HEK293 (cell line): ENCODE measurements at regions not wholly inside any gene's neighbourhood (a gene's known extent, or its start where the extent isn't known, plus 50 kb on each side); places are given as distances from the start of the nearest gene placed in this dataset.
A peak's percentile ranks its signal among the peaks of the same experiment; 100 is the strongest.

Experiments used
- CTCF ChIA-PET: fragments of 350-600 bp; formaldehyde crosslinking; extraction: SDS; loops from one replicate; lab custom pipeline; 2021; ENCODE audit warnings: antibody characterized with exemption; lab: Yijun Ruan, JAX
- POLR2A ChIA-PET: fragments of 300-600 bp; formaldehyde crosslinking; extraction: SDS; loops from one replicate; lab custom pipeline; 2020; ENCODE audit warnings: antibody characterized with exemption, inconsistent platforms; lab: Yijun Ruan, JAX
- H3K27ac ChIP-seq: fragments of 200-500 bp; sonication (Bioruptor generic); 2 replicates; pipeline ENCODE4 v1.5.1; 2014; ENCODE audit warnings: low read depth, low read length, control low read depth, inconsistent platforms; ENCODE audit errors: extremely low read depth
- H3K36me3 ChIP-seq, 2 experiments: fragments of 200-500 bp in 1 of 2; sonication (Bioruptor generic) in 1 of 2; 1 replicate in 1 of 2; 2 replicates in 1 of 2; pipeline ENCODE4 v1.5.1; 2014 to 2017; ENCODE audit warnings: inconsistent platforms in 2 of 2, low read length in 2 of 2; ENCODE audit not compliant: control insufficient read depth in 2 of 2, insufficient read depth in 1 of 2
- H3K4me1 ChIP-seq: fragments of 200-500 bp; sonication (Bioruptor generic); 2 replicates; pipeline ENCODE4 v1.5.1; 2014; ENCODE audit warnings: mild to moderate bottlenecking, low read length, inconsistent platforms; ENCODE audit not compliant: control insufficient read depth, insufficient read depth
- H3K4me3 ChIP-seq: 2 replicates; pipeline ENCODE4 v1.5.1; 2011; ENCODE audit warnings: low read depth, mild to moderate bottlenecking, control low read depth, low read length, moderate library complexity
- H3K9me3 ChIP-seq: fragments of 200-500 bp; sonication (Bioruptor generic); 2 replicates; pipeline ENCODE4 v1.5.1; 2014; ENCODE audit warnings: low read depth, low read length, inconsistent platforms; ENCODE audit not compliant: control insufficient read depth, insufficient read depth
- KLF16 ChIP-seq: fragments of 450-650 bp; formaldehyde crosslinking; IDR thresholded peaks from 2 replicates; pipeline ENCODE4 v1.5.1; 2017; ENCODE audit warnings: missing biosample characterization, missing genetic modification characterization
- KLF7 ChIP-seq: fragments of 450-650 bp; formaldehyde crosslinking; IDR thresholded peaks from 2 replicates; pipeline ENCODE4 v1.5.1; 2016; ENCODE audit warnings: missing biosample characterization, missing genetic modification characterization, borderline replicate concordance
- KLF8 ChIP-seq: fragments of 450-650 bp; formaldehyde crosslinking; IDR thresholded peaks from 2 replicates; pipeline ENCODE4 v1.5.1; 2016; ENCODE audit warnings: missing biosample characterization, missing genetic modification characterization
- SCRT2 ChIP-seq: fragments of 450-650 bp; formaldehyde crosslinking; IDR thresholded peaks from 2 replicates; pipeline ENCODE4 v1.5.1; 2016; ENCODE audit warnings: missing biosample characterization, missing genetic modification characterization
- SETDB1 ChIP-seq: IDR thresholded peaks from one replicate; pipeline ENCODE4 v1.6.1; 2017; ENCODE audit warnings: mild to moderate bottlenecking, low read length, moderate library complexity, mixed read lengths; ENCODE audit not compliant: insufficient read length
- WT1 ChIP-seq: fragments of 450-650 bp; formaldehyde crosslinking; IDR thresholded peaks from 2 replicates; pipeline ENCODE4 v1.5.1; 2016; ENCODE audit warnings: missing biosample characterization, missing genetic modification characterization
- YY1 ChIP-seq: fragments of 450-650 bp; formaldehyde crosslinking; IDR thresholded peaks from 2 replicates; pipeline ENCODE4 v1.5.1; 2018; ENCODE audit warnings: missing biosample characterization, missing genetic modification characterization
- ZBTB20 ChIP-seq: fragments of 450-650 bp; formaldehyde crosslinking; IDR thresholded peaks from 2 replicates; pipeline ENCODE4 v1.5.1; 2016; ENCODE audit warnings: missing biosample characterization, missing genetic modification characterization
- ZBTB8A ChIP-seq: fragments of 450-650 bp; formaldehyde crosslinking; IDR thresholded peaks from 2 replicates; pipeline ENCODE4 v1.5.1; 2016; ENCODE audit warnings: missing biosample characterization, missing genetic modification characterization
- ZNF302 ChIP-seq: fragments of 450-650 bp; formaldehyde crosslinking; IDR thresholded peaks from 2 replicates; pipeline ENCODE4 v1.5.1; 2016; ENCODE audit warnings: missing biosample characterization, missing genetic modification characterization, low read depth
- ZNF324 ChIP-seq: fragments of 450-650 bp; formaldehyde crosslinking; IDR thresholded peaks from 2 replicates; pipeline ENCODE4 v1.5.1; 2016; ENCODE audit warnings: missing biosample characterization, missing genetic modification characterization
- ZNF555 ChIP-seq: fragments of 450-650 bp; formaldehyde crosslinking; conservative IDR thresholded peaks from 2 replicates; pipeline ENCODE4 v1.5.1; 2017; ENCODE audit warnings: missing biosample characterization, mild to moderate bottlenecking, missing genetic modification characterization, inconsistent platforms
- ZNF600 ChIP-seq: fragments of 450-650 bp; formaldehyde crosslinking; IDR thresholded peaks from 2 replicates; pipeline ENCODE4 v1.5.1; 2016; ENCODE audit warnings: missing biosample characterization, missing genetic modification characterization
- ZNF629 ChIP-seq: fragments of 450-650 bp; formaldehyde crosslinking; IDR thresholded peaks from 2 replicates; pipeline ENCODE4 v1.5.1; 2017; ENCODE audit warnings: missing biosample characterization, missing genetic modification characterization
- ZNF76 ChIP-seq: fragments of 450-650 bp; formaldehyde crosslinking; IDR thresholded peaks from 2 replicates; pipeline ENCODE4; 2016; ENCODE audit warnings: low read depth, missing biosample characterization, missing genetic modification characterization, borderline replicate concordance
- ZNF785 ChIP-seq: fragments of 450-650 bp; formaldehyde crosslinking; IDR thresholded peaks from 2 replicates; pipeline ENCODE4 v1.5.1; 2016; ENCODE audit warnings: missing biosample characterization, missing genetic modification characterization
- TF ChIP-seq, protein P1 (sequence below): fragments of 450-650 bp; formaldehyde crosslinking; optimal IDR thresholded peaks from 2 replicates; pipeline ENCODE3; 2016; ENCODE audit warnings: missing biosample characterization, mild to moderate bottlenecking, missing genetic modification characterization
- TF ChIP-seq, protein P2 (sequence below): fragments of 450-650 bp; formaldehyde crosslinking; IDR thresholded peaks from 2 replicates; pipeline ENCODE4 v1.5.1; 2016; ENCODE audit warnings: missing biosample characterization, missing genetic modification characterization, borderline replicate concordance
- TF ChIP-seq, protein P3 (sequence below): fragments of 450-650 bp; formaldehyde crosslinking; IDR thresholded peaks from 2 replicates; pipeline ENCODE4 v1.5.1; 2016; ENCODE audit warnings: missing biosample characterization, missing genetic modification characterization
- TF ChIP-seq, protein P4 (sequence below): fragments of 450-650 bp; IDR thresholded peaks from 2 replicates; pipeline ENCODE4 v1.5.1; 2018; ENCODE audit warnings: missing biosample characterization, mild to moderate bottlenecking, missing genetic modification characterization
- TF ChIP-seq, protein P5 (sequence below): fragments of 450-650 bp; formaldehyde crosslinking; IDR thresholded peaks from 2 replicates; pipeline ENCODE4 v1.5.1; 2016; ENCODE audit warnings: missing biosample characterization, missing genetic modification characterization, borderline replicate concordance

DNA sequence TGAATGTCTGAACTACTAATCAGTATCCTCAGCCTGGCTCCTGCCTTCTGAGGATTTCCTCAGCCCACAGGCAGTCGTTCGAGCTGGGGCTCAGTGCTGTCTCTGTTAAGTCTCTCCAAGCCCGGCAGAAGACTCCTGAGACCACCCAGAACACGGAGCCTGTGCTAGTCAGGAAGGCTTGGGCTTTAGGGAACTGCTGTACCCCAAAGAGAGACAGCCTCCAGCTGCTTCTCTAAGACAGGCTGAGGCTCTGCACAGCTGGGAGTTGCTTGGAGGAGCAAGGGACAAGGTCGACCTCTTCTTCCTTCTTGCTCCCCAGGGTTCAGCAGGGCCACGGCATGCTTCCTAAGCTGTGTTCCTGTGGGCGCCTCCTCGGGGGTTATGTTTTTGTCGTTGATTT lies 283.4 kb upstream of the MYT1L start:
- CTCF ChIA-PET: no interaction called here
- Histone ChIP-seq H3K9me3 (no peaks in the 10 kb centered on the region), H3K27ac (no peak overlapping the region), H3K36me3 (no peaks in the 10 kb centered on the region), H3K4me1 (no peaks in the 10 kb centered on the region), H3K4me3 (no peak overlapping the region)
- POLR2A ChIA-PET: no interaction called here
- TF ChIP-seq ZNF302 (tag by site-specific recombination): no peak
- no peak for TF ChIP-seq KLF16 (tag by site-specific recombination)

DNA sequence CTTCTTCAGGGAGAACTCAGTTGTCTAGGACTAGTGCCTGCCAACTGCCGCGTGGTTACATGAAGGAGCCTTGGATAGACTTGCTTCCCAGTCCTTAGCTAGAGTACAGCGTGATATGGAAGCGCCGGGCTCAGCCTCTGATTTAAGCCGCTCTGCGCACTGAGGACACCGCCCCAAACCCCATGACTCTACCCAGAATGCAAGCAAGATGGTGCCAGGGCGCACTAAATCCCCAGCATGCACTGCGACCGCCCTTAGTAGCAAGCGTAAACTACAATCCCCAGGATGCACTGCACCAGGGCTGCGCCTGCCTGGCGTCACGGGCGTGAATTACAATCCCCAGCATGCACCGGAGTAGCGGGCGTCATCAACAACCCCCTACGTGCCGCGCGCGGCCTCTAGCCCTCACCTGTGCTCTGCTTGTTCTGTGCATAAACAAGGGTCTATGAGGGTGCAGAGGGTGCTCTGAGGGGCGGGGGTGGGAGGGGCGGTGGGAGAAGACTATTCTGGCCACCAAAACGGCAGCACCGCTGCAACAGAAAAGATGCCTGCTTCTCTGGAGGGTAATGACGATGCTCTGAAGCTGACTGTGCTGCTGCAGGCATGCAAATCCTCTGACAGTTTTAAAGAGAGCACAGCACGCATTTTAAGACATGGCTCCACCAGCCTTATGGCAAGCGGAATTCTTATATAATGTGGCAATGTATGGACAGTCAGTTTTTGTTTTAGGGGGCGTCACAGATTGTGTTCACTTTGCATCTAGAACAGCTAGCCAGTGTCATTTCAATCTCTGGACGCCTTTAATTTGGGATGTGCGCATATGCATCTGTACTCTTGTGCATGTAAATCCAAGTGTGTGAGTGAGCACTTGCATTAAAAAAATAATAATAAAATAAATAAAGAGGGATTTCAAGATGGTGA lies 282.5 kb upstream of the MYT1L start:
- ChIA-PET CTCF (no interaction called here), POLR2A (no interaction called here)
- Histone ChIP-seq H3K4me3 (peak overlapping the region; percentile 37), H3K4me1 (no peaks in the 10 kb centered on the region), H3K27ac (peak overlapping the region; percentile 17; the same call in 1 of the 2 replicates), H3K36me3 (no peaks in the 10 kb centered on the region), H3K9me3 (no peaks in the 10 kb centered on the region)
- TF ChIP-seq, protein P1, sequence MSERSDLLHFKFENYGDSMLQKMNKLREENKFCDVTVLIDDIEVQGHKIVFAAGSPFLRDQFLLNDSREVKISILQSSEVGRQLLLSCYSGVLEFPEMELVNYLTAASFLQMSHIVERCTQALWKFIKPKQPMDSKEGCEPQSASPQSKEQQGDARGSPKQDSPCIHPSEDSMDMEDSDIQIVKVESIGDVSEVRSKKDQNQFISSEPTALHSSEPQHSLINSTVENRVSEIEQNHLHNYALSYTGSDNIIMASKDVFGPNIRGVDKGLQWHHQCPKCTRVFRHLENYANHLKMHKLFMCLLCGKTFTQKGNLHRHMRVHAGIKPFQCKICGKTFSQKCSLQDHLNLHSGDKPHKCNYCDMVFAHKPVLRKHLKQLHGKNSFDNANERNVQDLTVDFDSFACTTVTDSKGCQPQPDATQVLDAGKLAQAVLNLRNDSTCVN (tag by site-specific recombination): peak; percentile 56
- TF ChIP-seq YY1 (tag by site-specific recombination) (peak; percentile 72), WT1 (tag by site-specific recombination) (peak; percentile 53), ZBTB8A (tag by site-specific recombination) (peak; percentile 74), ZNF785 (no peak), ZNF76 (tag by site-specific recombination) (peak; percentile 98), KLF8 (peak; percentile 67), ZNF302 (tag by site-specific recombination) (no peak), ZNF629 (peak; percentile 64), ZBTB20 (tag by site-specific recombination) (peak; percentile 27; the same call in 1 of the 2 replicates), ZNF555 (tag by site-specific recombination) (no peak), KLF7 (tag by site-specific recombination) (peak; percentile 67; the same call in 1 of the 2 replicates), ZNF324 (tag by site-specific recombination) (0 out of 2 replicates have a peak, but pooled peaks have one; percentile 20), SCRT2 (tag by site-specific recombination) (0 out of 2 replicates have a peak, but pooled peaks have one; percentile 19), ZNF600 (peak; percentile 57; the same call in 1 of the 2 replicates), SETDB1 (peak; percentile 45)
- TF ChIP-seq, protein P2, sequence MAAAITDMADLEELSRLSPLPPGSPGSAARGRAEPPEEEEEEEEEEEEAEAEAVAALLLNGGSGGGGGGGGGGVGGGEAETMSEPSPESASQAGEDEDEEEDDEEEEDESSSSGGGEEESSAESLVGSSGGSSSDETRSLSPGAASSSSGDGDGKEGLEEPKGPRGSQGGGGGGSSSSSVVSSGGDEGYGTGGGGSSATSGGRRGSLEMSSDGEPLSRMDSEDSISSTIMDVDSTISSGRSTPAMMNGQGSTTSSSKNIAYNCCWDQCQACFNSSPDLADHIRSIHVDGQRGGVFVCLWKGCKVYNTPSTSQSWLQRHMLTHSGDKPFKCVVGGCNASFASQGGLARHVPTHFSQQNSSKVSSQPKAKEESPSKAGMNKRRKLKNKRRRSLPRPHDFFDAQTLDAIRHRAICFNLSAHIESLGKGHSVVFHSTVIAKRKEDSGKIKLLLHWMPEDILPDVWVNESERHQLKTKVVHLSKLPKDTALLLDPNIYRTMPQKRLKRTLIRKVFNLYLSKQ (tag by site-specific recombination): no peak
- TF ChIP-seq, protein P3, sequence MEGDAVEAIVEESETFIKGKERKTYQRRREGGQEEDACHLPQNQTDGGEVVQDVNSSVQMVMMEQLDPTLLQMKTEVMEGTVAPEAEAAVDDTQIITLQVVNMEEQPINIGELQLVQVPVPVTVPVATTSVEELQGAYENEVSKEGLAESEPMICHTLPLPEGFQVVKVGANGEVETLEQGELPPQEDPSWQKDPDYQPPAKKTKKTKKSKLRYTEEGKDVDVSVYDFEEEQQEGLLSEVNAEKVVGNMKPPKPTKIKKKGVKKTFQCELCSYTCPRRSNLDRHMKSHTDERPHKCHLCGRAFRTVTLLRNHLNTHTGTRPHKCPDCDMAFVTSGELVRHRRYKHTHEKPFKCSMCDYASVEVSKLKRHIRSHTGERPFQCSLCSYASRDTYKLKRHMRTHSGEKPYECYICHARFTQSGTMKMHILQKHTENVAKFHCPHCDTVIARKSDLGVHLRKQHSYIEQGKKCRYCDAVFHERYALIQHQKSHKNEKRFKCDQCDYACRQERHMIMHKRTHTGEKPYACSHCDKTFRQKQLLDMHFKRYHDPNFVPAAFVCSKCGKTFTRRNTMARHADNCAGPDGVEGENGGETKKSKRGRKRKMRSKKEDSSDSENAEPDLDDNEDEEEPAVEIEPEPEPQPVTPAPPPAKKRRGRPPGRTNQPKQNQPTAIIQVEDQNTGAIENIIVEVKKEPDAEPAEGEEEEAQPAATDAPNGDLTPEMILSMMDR: 0 out of 2 replicates have a peak, but pooled peaks have one; percentile 28
- TF ChIP-seq, protein P4, sequence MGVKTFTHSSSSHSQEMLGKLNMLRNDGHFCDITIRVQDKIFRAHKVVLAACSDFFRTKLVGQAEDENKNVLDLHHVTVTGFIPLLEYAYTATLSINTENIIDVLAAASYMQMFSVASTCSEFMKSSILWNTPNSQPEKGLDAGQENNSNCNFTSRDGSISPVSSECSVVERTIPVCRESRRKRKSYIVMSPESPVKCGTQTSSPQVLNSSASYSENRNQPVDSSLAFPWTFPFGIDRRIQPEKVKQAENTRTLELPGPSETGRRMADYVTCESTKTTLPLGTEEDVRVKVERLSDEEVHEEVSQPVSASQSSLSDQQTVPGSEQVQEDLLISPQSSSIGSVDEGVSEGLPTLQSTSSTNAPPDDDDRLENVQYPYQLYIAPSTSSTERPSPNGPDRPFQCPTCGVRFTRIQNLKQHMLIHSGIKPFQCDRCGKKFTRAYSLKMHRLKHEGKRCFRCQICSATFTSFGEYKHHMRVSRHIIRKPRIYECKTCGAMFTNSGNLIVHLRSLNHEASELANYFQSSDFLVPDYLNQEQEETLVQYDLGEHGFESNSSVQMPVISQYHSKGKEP (tag by site-specific recombination): no peak
- TF ChIP-seq, protein P5, sequence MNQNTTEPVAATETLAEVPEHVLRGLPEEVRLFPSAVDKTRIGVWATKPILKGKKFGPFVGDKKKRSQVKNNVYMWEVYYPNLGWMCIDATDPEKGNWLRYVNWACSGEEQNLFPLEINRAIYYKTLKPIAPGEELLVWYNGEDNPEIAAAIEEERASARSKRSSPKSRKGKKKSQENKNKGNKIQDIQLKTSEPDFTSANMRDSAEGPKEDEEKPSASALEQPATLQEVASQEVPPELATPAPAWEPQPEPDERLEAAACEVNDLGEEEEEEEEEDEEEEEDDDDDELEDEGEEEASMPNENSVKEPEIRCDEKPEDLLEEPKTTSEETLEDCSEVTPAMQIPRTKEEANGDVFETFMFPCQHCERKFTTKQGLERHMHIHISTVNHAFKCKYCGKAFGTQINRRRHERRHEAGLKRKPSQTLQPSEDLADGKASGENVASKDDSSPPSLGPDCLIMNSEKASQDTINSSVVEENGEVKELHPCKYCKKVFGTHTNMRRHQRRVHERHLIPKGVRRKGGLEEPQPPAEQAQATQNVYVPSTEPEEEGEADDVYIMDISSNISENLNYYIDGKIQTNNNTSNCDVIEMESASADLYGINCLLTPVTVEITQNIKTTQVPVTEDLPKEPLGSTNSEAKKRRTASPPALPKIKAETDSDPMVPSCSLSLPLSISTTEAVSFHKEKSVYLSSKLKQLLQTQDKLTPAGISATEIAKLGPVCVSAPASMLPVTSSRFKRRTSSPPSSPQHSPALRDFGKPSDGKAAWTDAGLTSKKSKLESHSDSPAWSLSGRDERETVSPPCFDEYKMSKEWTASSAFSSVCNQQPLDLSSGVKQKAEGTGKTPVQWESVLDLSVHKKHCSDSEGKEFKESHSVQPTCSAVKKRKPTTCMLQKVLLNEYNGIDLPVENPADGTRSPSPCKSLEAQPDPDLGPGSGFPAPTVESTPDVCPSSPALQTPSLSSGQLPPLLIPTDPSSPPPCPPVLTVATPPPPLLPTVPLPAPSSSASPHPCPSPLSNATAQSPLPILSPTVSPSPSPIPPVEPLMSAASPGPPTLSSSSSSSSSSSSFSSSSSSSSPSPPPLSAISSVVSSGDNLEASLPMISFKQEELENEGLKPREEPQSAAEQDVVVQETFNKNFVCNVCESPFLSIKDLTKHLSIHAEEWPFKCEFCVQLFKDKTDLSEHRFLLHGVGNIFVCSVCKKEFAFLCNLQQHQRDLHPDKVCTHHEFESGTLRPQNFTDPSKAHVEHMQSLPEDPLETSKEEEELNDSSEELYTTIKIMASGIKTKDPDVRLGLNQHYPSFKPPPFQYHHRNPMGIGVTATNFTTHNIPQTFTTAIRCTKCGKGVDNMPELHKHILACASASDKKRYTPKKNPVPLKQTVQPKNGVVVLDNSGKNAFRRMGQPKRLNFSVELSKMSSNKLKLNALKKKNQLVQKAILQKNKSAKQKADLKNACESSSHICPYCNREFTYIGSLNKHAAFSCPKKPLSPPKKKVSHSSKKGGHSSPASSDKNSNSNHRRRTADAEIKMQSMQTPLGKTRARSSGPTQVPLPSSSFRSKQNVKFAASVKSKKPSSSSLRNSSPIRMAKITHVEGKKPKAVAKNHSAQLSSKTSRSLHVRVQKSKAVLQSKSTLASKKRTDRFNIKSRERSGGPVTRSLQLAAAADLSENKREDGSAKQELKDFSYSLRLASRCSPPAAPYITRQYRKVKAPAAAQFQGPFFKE (tag by site-specific recombination): no peak
